IMR-90 (cell line): ENCODE measurements at regions not wholly inside any gene's neighbourhood (a gene's known extent, or its start where the extent isn't known, plus 50 kb on each side); places are given as distances from the start of the nearest gene placed in this dataset.

Experiments used
- ATAC-seq: fragments of 200-7000 bp; cut with Tn5 transposase; 2 replicates; pipeline ENCODE4 v1.9.1; 2020; ENCODE audit warnings: low read depth, mild to moderate bottlenecking, moderate library complexity
- BruUV-seq: library from RNA; stranded (reverse); fragments of 400-500 nt; replicated peaks from 2 replicates; lab custom pipeline; 2021; lab: Mats Ljungman, UMichigan
- CTCF ChIA-PET: fragments of 300-600 bp; formaldehyde crosslinking; extraction: SDS; loops from one replicate; lab custom pipeline; 2021; ENCODE audit warnings: antibody characterized with exemption; lab: Yijun Ruan, JAX
- POLR2A ChIA-PET: fragments of 300-600 bp; sonication (Branson Sonifier 250); formaldehyde crosslinking; loops from one replicate; lab custom pipeline; 2022; ENCODE audit warnings: antibody characterized with exemption; ENCODE audit not compliant: unreplicated experiment; lab: Charles Lee
- DNase-seq: peaks from one replicate; pipeline ENCODE4 v3.0.0; 2013
- H2AFZ ChIP-seq: replicated peaks from 2 replicates; pipeline ENCODE3; 2013; ENCODE audit warnings: low read length, mild to moderate bottlenecking; ENCODE audit not compliant: poor library complexity
- H2AK5ac ChIP-seq: 2 replicates; pipeline ENCODE4 v1.6.1; 2013; ENCODE audit warnings: low read depth, low read length, inconsistent platforms
- H2AK9ac ChIP-seq: replicated peaks from 2 replicates; pipeline ENCODE3; 2013; ENCODE audit warnings: mild to moderate bottlenecking, low read depth, low read length, moderate library complexity; ENCODE audit not compliant: poor library complexity
- H2BK120ac ChIP-seq: 2 replicates; pipeline ENCODE4 v1.6.1; 2013; ENCODE audit warnings: low read depth, low read length, inconsistent platforms
- H2BK15ac ChIP-seq: 3 replicates; pipeline ENCODE4 v1.6.1; 2013; ENCODE audit warnings: low read depth, low read length, inconsistent platforms
- H2BK20ac ChIP-seq: 2 replicates; pipeline ENCODE4 v1.6.1; 2013; ENCODE audit warnings: low read depth, mild to moderate bottlenecking, inconsistent platforms, low read length, moderate library complexity
- H2BK5ac ChIP-seq: 2 replicates; pipeline ENCODE4 v1.6.1; 2013; ENCODE audit warnings: mild to moderate bottlenecking, low read depth, low read length, inconsistent platforms; ENCODE audit not compliant: poor library complexity, severe bottlenecking
- H3K14ac ChIP-seq: replicated peaks from 2 replicates; pipeline ENCODE4 v1.6.1; 2013; ENCODE audit warnings: low read depth, low read length, inconsistent platforms
- H3K18ac ChIP-seq: 2 replicates; pipeline ENCODE4 v1.6.1; 2013; ENCODE audit warnings: low read depth, low read length, control low read depth
- H3K23ac ChIP-seq: 2 replicates; pipeline ENCODE4 v1.6.1; 2013; ENCODE audit warnings: low read depth, low read length, inconsistent platforms
- H3K27ac ChIP-seq: 2 replicates; pipeline ENCODE4 v1.5.1; 2013; ENCODE audit warnings: mild to moderate bottlenecking, control low read depth, low read length; ENCODE audit not compliant: insufficient read depth
- H3K27me3 ChIP-seq: 2 replicates; pipeline ENCODE4 v1.6.1; 2013; ENCODE audit warnings: low read length; ENCODE audit not compliant: control insufficient read depth, insufficient read depth
- H3K36me3 ChIP-seq: 2 replicates; pipeline ENCODE4 v1.6.1; 2013; ENCODE audit warnings: low read length, mixed read lengths; ENCODE audit not compliant: control insufficient read depth, insufficient read depth
- H3K4ac ChIP-seq: 2 replicates; pipeline ENCODE4 v1.6.1; 2013; ENCODE audit warnings: low read depth, low read length, inconsistent platforms
- H3K4me1 ChIP-seq: 2 replicates; pipeline ENCODE4 v1.6.1; 2013; ENCODE audit warnings: low read length, mixed read lengths; ENCODE audit not compliant: control insufficient read depth, insufficient read depth
- H3K4me2 ChIP-seq: 2 replicates; pipeline ENCODE4 v1.6.1; 2013; ENCODE audit warnings: low read depth, mild to moderate bottlenecking, control low read depth, low read length, moderate library complexity
- H3K4me3 ChIP-seq: 2 replicates; pipeline ENCODE4 v1.5.1; 2013; ENCODE audit warnings: low read depth, mild to moderate bottlenecking, control low read depth, low read length, moderate library complexity; ENCODE audit not compliant: insufficient read depth
- H3K56ac ChIP-seq: 2 replicates; pipeline ENCODE4 v1.6.1; 2013; ENCODE audit warnings: low read length, inconsistent platforms; ENCODE audit not compliant: insufficient read depth; ENCODE audit errors: extremely low read depth
- H3K79me1 ChIP-seq, 2 experiments: 2 replicates each; pipeline ENCODE4 v1.6.1; 2013; ENCODE audit warnings: low read length in 2 of 2, inconsistent platforms in 1 of 2, low read depth in 1 of 2
- H3K9ac ChIP-seq: 2 replicates; pipeline ENCODE4 v1.6.1; 2013; ENCODE audit warnings: low read depth, low read length, control low read depth
- H3K9me1 ChIP-seq: 2 replicates; pipeline ENCODE4 v1.6.1; 2013; ENCODE audit warnings: low read length, inconsistent platforms; ENCODE audit not compliant: insufficient read depth
- H3K9me3 ChIP-seq: 2 replicates; pipeline ENCODE4 v1.6.1; 2013; ENCODE audit warnings: low read length; ENCODE audit not compliant: control insufficient read depth, insufficient read depth
- H4K20me1 ChIP-seq: 2 replicates; pipeline ENCODE4 v1.6.1; 2013; ENCODE audit warnings: low read length, inconsistent platforms; ENCODE audit not compliant: insufficient read depth
- H4K5ac ChIP-seq: 2 replicates; pipeline ENCODE4 v1.6.1; 2013; ENCODE audit warnings: mild to moderate bottlenecking, low read depth, low read length, control low read depth
- H4K8ac ChIP-seq, 2 experiments: 2 replicates each; pipeline ENCODE4 v1.6.1; 2013; ENCODE audit warnings: low read depth in 2 of 2, low read length in 2 of 2, control low read depth in 1 of 2, inconsistent platforms in 1 of 2
- H4K91ac ChIP-seq: 2 replicates; pipeline ENCODE4 v1.6.1; 2013; ENCODE audit warnings: low read depth, low read length, inconsistent platforms; ENCODE audit not compliant: insufficient read depth
- FOS ChIP-seq: fragments of 150-350 bp; IDR thresholded peaks from 2 replicates; pipeline ENCODE4 v1.6.1; 2016; ENCODE audit warnings: low read depth, low read length
- RAD21 ChIP-seq: IDR thresholded peaks from 2 replicates; pipeline ENCODE4 v1.6.1; 2012; ENCODE audit warnings: low read length, improper control_type of control experiment
- WGBS, 2 experiments: methylation state at CpG; one replicate each; pipeline versions ENCODE4 v1.1.5 to v1.1.7; 2013; ENCODE audit warnings: missing lambda C conversion rate in 2 of 2; ENCODE audit not compliant: insufficient read length in 1 of 2; ENCODE audit errors: extremely low coverage in 2 of 2; 5-methylcytosine and 5-hydroxymethylcytosine counted together
- dilution Hi-C: fragments of 300-500 bp; cut with HindIII; formaldehyde crosslinking; loops from one replicate; pipeline ENCODE4 v1.14.3; 2018; ENCODE audit warnings: low sequenced_read_pairs; ENCODE audit not compliant: unreplicated experiment
- in situ Hi-C: fragments of 300-500 bp; cut with MboI; formaldehyde crosslinking; loops from 3 replicates; pipeline ENCODE4 v1.14.3; 2019; ENCODE audit warnings: low sequenced_read_pairs, inconsistent platforms, mixed read lengths
- intact Hi-C: fragments of 100-400 bp; cut with micrococcal nuclease; formaldehyde crosslinking; loops from 2 replicates; pipeline ENCODE4 v1.10.0; 2022

DNA sequence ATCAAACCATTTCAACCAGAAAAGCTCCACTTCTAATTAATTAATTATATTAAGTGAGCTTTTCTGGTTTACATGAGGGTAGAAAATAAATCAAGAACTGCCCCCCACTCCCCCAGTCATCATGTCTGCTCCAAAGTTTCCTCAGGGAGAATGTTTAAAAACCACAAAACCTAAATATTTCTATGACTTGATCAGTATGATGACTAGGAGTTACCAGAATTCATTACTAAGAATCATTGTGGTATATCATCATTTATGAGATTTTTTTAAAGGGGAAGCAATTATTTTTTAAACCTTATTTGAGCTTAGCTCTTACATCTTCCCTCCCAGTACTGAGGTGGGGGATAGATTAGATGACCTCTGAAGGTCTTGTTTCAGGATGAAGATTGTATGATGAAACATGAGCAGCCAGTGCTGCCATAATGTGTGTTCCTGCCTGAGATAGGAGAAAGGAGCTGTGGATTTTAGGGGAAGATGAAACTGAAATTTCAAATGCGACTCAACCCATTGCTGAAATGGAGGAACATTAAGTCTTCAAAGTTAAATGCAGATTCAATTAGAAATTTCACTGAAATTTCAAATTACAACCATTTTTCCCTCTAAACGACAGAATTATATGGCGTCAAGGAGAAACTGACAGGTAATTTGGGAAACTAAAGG lies 401.3 kb upstream of the CADM1 start:
- dilution Hi-C loops (no loop called here), intact Hi-C loops (no loop called here), in situ Hi-C loops (no loop called here)
- Histone ChIP-seq H3K27me3 (no peaks in the 10 kb centered on the region), H3K27ac (no peak overlapping the region), H3K56ac (no peak overlapping the region; the same call in 1 of the 2 replicates), H2BK15ac (peak overlapping the region; percentile 64; the same call in 1 of the 3 replicates), H3K14ac (0 out of 2 replicates have a peak overlapping the region, but pooled peaks have one; percentile 31), H3K4ac (peak overlapping the region; percentile 66), H4K91ac (peak overlapping the region; percentile 52; the same call in 1 of the 2 replicates), H4K5ac (no peak overlapping the region), H3K4me1 (peaks cover 2% of the 10 kb centered on the region; the same call in 1 of the 2 replicates), H3K4me3 (no peak overlapping the region), H2BK120ac (peak overlapping the region; percentile 82; the same call in 1 of the 2 replicates), H3K9me3 (no peaks in the 10 kb centered on the region), H3K9ac (no peak overlapping the region), H3K79me1 (no peaks in the 10 kb centered on the region), H4K8ac (peak overlapping the region; percentile 68 to 78), H2AK5ac (0 out of 2 replicates have a peak overlapping the region, but pooled peaks have one; percentile 63), H3K4me2 (peak overlapping the region; percentile 36; the same call in 1 of the 2 replicates), H2AFZ (no peak overlapping the region), H2BK20ac (peak overlapping the region; percentile 70; the same call in 1 of the 2 replicates), H2BK5ac (no peak overlapping the region), H3K23ac (peak overlapping the region; percentile 24; the same call in 1 of the 2 replicates), H3K36me3 (no peaks in the 10 kb centered on the region), H3K9me1 (no peaks in the 10 kb centered on the region; the same call in 1 of the 2 replicates), H3K18ac (no peak overlapping the region), H2AK9ac (no peak overlapping the region), H4K20me1 (no peaks in the 10 kb centered on the region)
- POLR2A ChIA-PET = no interaction called here
- no CpG with 5 or more reads among the region's 3 CpGs for WGBS, 2 experiments
- peak; percentile 67 for DNase-seq
- ATAC-seq = peak; percentile 85
- no peak for TF ChIP-seq RAD21
- 0 out of 2 replicates have a peak, but pooled peaks have one; percentile 20 for TF ChIP-seq FOS
- CTCF ChIA-PET = interaction anchor here (0.6 to 1.4 kb wide), 2 partner anchors 288 to 973 kb away, joined by 4 read pairs; no protein-coding TSS in a partner anchor
- BruUV-seq = no TSS peak
